Left kidney (tissue), 1 donor: ENCODE measurements at regions not wholly inside any gene's neighbourhood (a gene's known extent, or its start where the extent isn't known, plus 50 kb on each side); places are given as distances from the start of the nearest gene placed in this dataset.
"Not testable (repeated sequence)": the region's sequence is repeated elsewhere in the genome, so short reads cannot be mapped to it uniquely, and the experiment has no call there.

Source experiments
- DNase-seq: peaks from one replicate; pipeline ENCODE4 v3.0.0-alpha.2; 2013

DNA sequence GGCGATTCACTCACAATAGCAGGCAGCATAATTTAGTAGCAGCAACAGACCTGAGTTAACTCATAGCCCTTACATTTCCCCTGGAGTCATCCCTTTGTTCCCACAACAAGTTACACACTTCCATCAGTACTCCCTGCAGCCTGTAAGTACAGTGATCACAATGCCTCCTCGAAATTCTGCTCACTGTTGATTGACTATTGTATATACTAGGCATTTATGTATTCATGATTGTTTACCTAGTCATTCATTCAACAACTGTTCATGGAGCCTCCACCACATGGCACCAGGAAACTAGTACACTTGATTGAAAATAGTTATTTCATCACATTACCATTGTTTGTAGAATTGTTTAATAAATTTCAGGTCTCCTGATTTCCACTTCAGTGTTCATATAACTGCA is 71.4 kb upstream of the P3H2 start:
- no peak for DNase-seq

DNA sequence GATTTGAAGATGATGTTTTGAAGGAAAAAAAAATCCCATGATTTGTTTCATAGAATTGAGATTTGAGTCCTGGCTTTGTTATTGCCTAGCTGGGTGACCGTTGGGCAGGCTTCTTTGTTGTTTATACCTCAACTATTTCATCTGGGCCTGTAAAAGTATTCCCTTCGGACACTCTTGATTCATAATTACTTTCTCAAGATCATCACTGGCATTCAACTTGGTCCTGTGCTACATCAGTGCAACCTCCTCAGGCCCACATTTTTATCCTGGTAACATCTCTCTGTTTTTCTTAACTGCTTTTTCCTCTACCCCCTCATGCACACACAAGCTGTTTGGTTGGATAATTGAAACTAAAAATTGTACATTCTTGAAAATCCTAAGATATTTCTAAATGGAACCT is 67.5 kb upstream of the P3H2 start:
- DNase-seq: no peak

GRCh38 chr3:190183121-190183520 is 62.4 kb upstream of the P3H2 start:
- DNase-seq: no peak

- no peak for DNase-seq
Measured at GRCh38 chr3:190182418-190183043, 61.8 kb upstream of the P3H2 start.

DNA sequence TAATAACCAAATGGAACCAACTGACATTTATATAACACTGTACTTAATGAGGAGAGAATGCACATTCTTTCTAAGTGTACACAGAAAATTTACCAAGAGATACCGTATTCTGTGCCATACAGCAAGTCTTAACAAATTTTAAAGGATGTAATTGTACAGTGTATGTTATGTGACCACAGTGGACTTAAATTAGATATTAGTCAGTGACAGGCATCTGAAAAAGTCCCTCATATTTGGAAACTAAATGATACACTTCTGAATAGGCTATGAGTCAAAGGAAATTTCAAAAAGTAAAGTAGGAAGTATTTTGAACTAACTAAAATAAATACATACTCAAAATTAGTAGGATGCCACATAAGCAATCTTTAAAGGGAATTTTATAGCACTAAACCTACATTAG is 59.6 kb upstream of the P3H2 start:
- DNase-seq: no peak

DNA sequence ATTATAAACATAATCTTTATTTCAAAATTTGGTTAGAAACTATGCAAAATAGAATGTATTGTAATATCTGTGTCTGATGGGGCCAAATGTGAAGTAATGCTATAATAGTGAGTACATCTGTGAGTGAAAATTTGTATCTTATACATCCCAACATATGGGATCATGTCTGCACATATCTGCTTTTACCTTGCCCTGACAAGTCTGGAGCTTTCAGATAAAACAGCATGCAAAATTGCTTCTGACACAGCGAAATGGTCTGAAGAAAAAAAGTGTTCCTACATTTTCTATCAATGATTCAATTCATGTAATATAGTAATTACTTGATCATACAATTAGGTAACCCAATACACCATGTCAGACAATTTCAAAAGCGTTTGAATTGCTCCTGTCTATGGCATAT is 58.1 kb upstream of the P3H2 start:
- no peak for DNase-seq

DNA sequence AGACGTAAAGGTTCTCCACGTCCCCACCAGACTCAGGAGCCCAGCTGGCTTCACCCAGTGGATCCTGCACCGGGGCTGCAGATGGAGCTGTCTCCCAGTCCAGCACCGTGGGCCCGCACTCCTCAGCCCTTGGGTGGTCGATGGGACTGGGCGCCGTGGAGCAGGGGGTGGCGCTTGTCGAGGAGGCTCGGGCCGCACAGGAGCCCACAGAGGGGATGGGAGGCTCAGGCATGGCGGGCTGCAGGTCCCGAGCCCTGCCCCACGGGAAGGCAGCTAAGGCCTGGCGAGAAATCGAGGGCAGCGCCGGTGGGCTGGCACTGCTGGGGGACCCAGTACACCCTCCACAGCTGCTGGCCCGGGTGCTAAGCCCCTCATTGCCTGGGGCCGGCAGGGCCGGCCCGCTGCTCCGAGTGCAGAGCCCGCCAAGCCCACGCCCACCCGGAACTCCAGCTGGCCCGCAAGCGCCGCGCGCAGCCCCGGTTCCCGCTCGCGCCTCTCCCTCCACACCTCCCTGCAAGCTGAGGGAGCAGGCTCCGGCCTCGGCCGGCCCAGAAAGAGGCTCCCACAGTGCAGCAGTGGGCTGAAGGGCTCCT is 56.3 kb upstream of the P3H2 start:
- not testable (repeated sequence) for DNase-seq

- not testable (repeated sequence) for DNase-seq
Measured at GRCh38 chr3:190176106-190176505, 55.4 kb upstream of the P3H2 start.

- no peak for DNase-seq
Measured at GRCh38 chr3:190175490-190175889, 54.8 kb upstream of the P3H2 start.

DNA sequence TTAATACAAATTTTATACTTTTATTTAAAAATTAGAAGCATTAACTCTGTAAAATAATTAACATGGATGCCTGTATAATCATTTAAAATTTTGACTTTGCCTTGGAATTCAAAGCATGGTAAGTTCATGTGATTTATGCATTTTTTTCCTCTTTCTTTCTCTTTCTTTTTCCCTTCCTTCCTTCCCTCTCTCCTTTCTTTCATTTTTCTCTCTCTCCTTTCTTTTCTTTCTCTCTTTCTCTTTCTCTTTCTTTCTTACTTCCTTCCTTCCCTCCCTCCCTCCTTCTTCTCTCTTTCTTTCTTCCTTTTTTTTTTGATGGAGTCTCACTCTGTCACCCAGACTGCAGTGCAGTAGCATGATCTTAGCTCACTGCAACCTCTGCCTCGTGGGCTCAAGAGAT is 53.8 kb upstream of the P3H2 start:
- no peak for DNase-seq

GRCh38 chr3:190173426-190173825 is 52.7 kb upstream of the P3H2 start:
- no peak for DNase-seq

- no peak for DNase-seq
Measured at GRCh38 chr3:190172751-190173150, 52.1 kb upstream of the P3H2 start.
